Mucosa of rectum (tissue), 2 donors: ENCODE measurements at regions not wholly inside any gene's neighbourhood (a gene's known extent, or its start where the extent isn't known, plus 50 kb on each side); places are given as distances from the start of the nearest gene placed in this dataset.

Source experiments
- H3K27ac ChIP-seq, 2 donors: one replicate each; pipeline ENCODE4 v1.7.0; 2013; ENCODE audit warnings: inconsistent platforms in 2 of 2, low read depth in 2 of 2, low read length in 2 of 2
- H3K27me3 ChIP-seq, 2 donors: one replicate each; pipeline ENCODE4 v1.7.0; 2013; ENCODE audit warnings: low read length in 2 of 2; ENCODE audit not compliant: control insufficient read depth in 2 of 2, insufficient read depth in 2 of 2
- H3K36me3 ChIP-seq, 2 donors: one replicate each; pipeline ENCODE4 v1.7.0; 2013; ENCODE audit warnings: low read length in 2 of 2; ENCODE audit not compliant: control insufficient read depth in 2 of 2, insufficient read depth in 2 of 2
- H3K4me1 ChIP-seq, 2 donors: one replicate each; pipeline ENCODE4 v1.7.0; 2013; ENCODE audit warnings: low read length in 2 of 2, mild to moderate bottlenecking in 1 of 2; ENCODE audit not compliant: control insufficient read depth in 2 of 2, insufficient read depth in 2 of 2
- H3K4me3 ChIP-seq, 2 donors: one replicate each; pipeline ENCODE4 v1.7.0; 2013; ENCODE audit warnings: low read length in 2 of 2
- H3K9ac ChIP-seq, 2 donors: one replicate each; pipeline ENCODE4 v1.7.0; 2013; ENCODE audit warnings: low read length in 2 of 2, low read depth in 1 of 2, mild to moderate bottlenecking in 1 of 2
- H3K9me3 ChIP-seq, 2 donors: one replicate each; pipeline ENCODE4 v1.7.0; 2013; ENCODE audit warnings: low read length in 2 of 2; ENCODE audit not compliant: control insufficient read depth in 2 of 2
- donor health status: healthy.
- donor health status: Normal muscosa, but diverticular disease.

DNA sequence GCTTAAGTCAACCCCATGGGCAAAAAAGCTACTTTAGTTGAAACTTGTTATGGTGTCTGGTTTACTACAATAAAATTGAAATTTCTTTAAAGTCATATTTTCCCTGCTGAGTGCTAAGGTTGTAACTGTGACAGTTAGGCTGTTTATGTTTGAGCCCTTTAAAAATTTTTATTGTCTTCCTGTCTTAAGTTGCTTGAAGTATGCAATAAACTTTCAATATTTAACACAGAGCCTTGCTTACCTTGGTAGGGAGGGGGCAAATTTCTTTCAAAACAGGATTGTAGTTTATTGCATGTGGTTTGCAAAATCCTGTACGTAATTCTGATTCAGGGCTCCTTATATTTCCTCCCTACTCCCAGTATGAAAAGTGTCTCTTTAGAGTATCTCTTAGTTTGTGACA, 465.5 kb upstream of the ACTBL2 start:
- no peak overlapping the region for H3K4me3 ChIP-seq
- H3K9ac ChIP-seq, result no peak overlapping the region
- H3K27ac ChIP-seq, result no peak overlapping the region
- no peaks in the 10 kb centered on the region for H3K36me3 ChIP-seq
- H3K27me3 ChIP-seq, result no peaks in the 10 kb centered on the region
- no peaks in the 10 kb centered on the region for H3K9me3 ChIP-seq
- H3K4me1 ChIP-seq, result no peaks in the 10 kb centered on the region

GRCh38 chr5:57947181-57947580, 464.6 kb upstream of the ACTBL2 start:
- Histone ChIP-seq H3K9ac (no peak overlapping the region), H3K4me3 (no peak overlapping the region), H3K9me3 (no peaks in the 10 kb centered on the region), H3K36me3 (no peaks in the 10 kb centered on the region), H3K27me3 (no peaks in the 10 kb centered on the region), H3K4me1 (no peaks in the 10 kb centered on the region), H3K27ac (no peak overlapping the region)

DNA sequence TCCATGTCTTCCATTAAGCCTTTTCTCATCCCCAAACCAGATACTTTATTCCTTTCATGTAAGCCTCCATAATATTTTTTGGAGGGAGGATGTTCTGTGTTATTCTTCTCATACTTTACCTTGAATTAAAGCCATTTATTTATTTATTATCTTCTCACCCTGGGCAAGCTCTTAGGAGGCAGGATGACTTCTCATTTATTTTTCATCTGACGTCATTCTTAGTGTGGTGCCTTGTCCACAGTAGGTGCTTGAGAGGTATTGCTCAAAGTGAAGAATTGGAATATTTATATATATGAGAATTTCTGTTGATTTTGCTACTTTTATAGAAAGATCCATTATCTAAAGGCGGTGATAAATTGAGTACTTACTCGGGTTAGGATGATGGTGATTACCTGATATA, 458.3 kb upstream of the ACTBL2 start:
- no peaks in the 10 kb centered on the region for H3K36me3 ChIP-seq
- no peak overlapping the region for H3K27ac ChIP-seq
- H3K27me3 ChIP-seq, result no peaks in the 10 kb centered on the region
- no peak overlapping the region for H3K9ac ChIP-seq
- H3K4me1 ChIP-seq, result no peaks in the 10 kb centered on the region
- H3K4me3 ChIP-seq, result no peak overlapping the region
- no peaks in the 10 kb centered on the region for H3K9me3 ChIP-seq

GRCh38 chr5:57940236-57940635, 457.6 kb upstream of the ACTBL2 start:
- H3K27me3 ChIP-seq, result no peaks in the 10 kb centered on the region
- H3K4me3 ChIP-seq, result no peak overlapping the region
- no peak overlapping the region for H3K9ac ChIP-seq
- H3K36me3 ChIP-seq, result no peaks in the 10 kb centered on the region
- no peaks in the 10 kb centered on the region for H3K4me1 ChIP-seq
- H3K27ac ChIP-seq, result no peak overlapping the region
- no peaks in the 10 kb centered on the region for H3K9me3 ChIP-seq

GRCh38 chr5:57939771-57940170, 457.2 kb upstream of the ACTBL2 start:
- H3K4me1 ChIP-seq, result no peaks in the 10 kb centered on the region
- H3K27me3 ChIP-seq, result no peaks in the 10 kb centered on the region
- no peak overlapping the region for H3K4me3 ChIP-seq
- no peak overlapping the region for H3K27ac ChIP-seq
- no peaks in the 10 kb centered on the region for H3K9me3 ChIP-seq
- no peak overlapping the region for H3K9ac ChIP-seq
- no peaks in the 10 kb centered on the region for H3K36me3 ChIP-seq

DNA sequence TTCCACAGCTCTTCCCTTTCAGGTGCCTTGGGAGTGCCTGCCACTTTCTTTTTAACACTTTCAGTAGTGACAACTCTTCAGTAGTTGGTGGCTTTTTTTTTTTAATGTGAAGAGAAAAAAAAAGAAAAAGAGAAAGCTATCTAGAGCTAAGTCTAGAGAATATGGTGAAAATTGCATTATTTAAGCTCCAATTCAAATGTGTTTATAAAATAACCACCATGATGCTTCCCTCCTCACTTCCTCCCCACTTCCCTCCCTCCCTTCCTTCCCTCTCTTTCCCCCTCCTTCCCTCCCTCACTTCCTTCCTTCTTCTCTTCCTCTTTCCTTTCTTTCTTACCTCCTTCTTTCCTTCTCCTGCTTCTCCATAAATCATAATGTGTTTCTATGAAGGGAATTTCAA, 456.7 kb upstream of the ACTBL2 start:
- Histone ChIP-seq H3K9ac (no peak overlapping the region), H3K9me3 (no peaks in the 10 kb centered on the region), H3K4me1 (no peaks in the 10 kb centered on the region), H3K36me3 (no peaks in the 10 kb centered on the region), H3K27ac (no peak overlapping the region), H3K4me3 (no peak overlapping the region), H3K27me3 (no peaks in the 10 kb centered on the region)

GRCh38 chr5:57938174-57938557, 455.6 kb upstream of the ACTBL2 start:
- Histone ChIP-seq H3K36me3 (no peaks in the 10 kb centered on the region), H3K4me3 (no peak overlapping the region), H3K4me1 (no peaks in the 10 kb centered on the region), H3K27ac (no peak overlapping the region), H3K9ac (no peak overlapping the region), H3K9me3 (no peaks in the 10 kb centered on the region), H3K27me3 (no peaks in the 10 kb centered on the region)

- H3K4me1 ChIP-seq, result no peaks in the 10 kb centered on the region
- no peak overlapping the region for H3K27ac ChIP-seq
- H3K9ac ChIP-seq, result no peak overlapping the region
- H3K4me3 ChIP-seq, result no peak overlapping the region
- no peaks in the 10 kb centered on the region for H3K27me3 ChIP-seq
- no peaks in the 10 kb centered on the region for H3K36me3 ChIP-seq
- no peaks in the 10 kb centered on the region for H3K9me3 ChIP-seq
Observed at GRCh38 chr5:57937501-57938173, 455.0 kb upstream of the ACTBL2 start.

- Histone ChIP-seq H3K9me3 (no peaks in the 10 kb centered on the region), H3K4me3 (no peak overlapping the region), H3K27me3 (no peaks in the 10 kb centered on the region), H3K4me1 (no peaks in the 10 kb centered on the region), H3K27ac (no peak overlapping the region), H3K36me3 (no peaks in the 10 kb centered on the region), H3K9ac (no peak overlapping the region)
Observed at GRCh38 chr5:57937025-57937424, 454.4 kb upstream of the ACTBL2 start.

GRCh38 chr5:57932761-57933160, 450.1 kb upstream of the ACTBL2 start:
- no peak overlapping the region for H3K9ac ChIP-seq
- no peaks in the 10 kb centered on the region for H3K9me3 ChIP-seq
- no peaks in the 10 kb centered on the region for H3K27me3 ChIP-seq
- no peaks in the 10 kb centered on the region for H3K4me1 ChIP-seq
- no peak overlapping the region for H3K27ac ChIP-seq
- no peak overlapping the region for H3K4me3 ChIP-seq
- H3K36me3 ChIP-seq, result no peaks in the 10 kb centered on the region

DNA sequence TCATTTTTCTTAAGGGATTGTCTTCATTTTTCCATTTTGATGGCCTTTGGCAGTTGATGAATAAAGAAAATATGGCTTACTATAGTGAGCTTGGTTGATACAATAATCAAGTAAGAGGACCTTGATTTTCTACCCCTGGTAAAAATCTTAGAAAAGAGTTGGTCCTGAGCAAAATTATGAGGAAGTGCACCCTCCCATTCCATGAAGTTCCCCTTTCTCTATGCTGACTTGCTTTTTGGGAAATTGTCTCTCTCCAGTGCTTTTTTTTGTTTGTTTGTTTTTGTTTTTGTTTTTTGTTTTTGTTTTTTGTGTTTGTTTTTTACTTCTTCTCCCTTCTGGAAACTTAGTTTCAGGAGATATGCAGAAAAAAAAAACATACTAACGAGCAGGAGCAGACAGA, 449.2 kb upstream of the ACTBL2 start:
- Histone ChIP-seq H3K9me3 (no peaks in the 10 kb centered on the region), H3K9ac (no peak overlapping the region), H3K4me3 (no peak overlapping the region), H3K27ac (no peak overlapping the region), H3K4me1 (no peaks in the 10 kb centered on the region), H3K27me3 (no peaks in the 10 kb centered on the region), H3K36me3 (no peaks in the 10 kb centered on the region)
